Activated CD8-positive, alpha-beta memory T cell treated with anti-CD3 and anti-CD28 coated beads for 48 hours (primary cell): ENCODE measurements at regions not wholly inside any gene's neighbourhood (a gene's known extent, or its start where the extent isn't known, plus 50 kb on each side); places are given as distances from the start of the nearest gene placed in this dataset.
"Not testable (repeated sequence)": the region's sequence is repeated elsewhere in the genome, so short reads cannot be mapped to it uniquely, and the experiment has no call there.

Source experiments
- DNase-seq, 3 experiments: peaks; one replicate each; pipeline ENCODE4 v3.0.0-alpha.2; 2020; ENCODE audit warnings: low read depth in 2 of 3, low spot score in 2 of 3

- DNase-seq: peak in 1 of 3 experiments; percentile 9
Measured at GRCh38 chr9:71285191-71285656, 163.8 kb upstream of the TRPM3 start.

GRCh38 chr9:71282116-71282515, 160.7 kb upstream of the TRPM3 start:
- not testable (repeated sequence) for DNase-seq

GRCh38 chr9:71279151-71279739, 157.8 kb upstream of the TRPM3 start:
- no peak for DNase-seq

GRCh38 chr9:71273613-71274012, 152.2 kb upstream of the TRPM3 start:
- no peak for DNase-seq

GRCh38 chr9:71271602-71272001, 150.2 kb upstream of the TRPM3 start:
- no peak for DNase-seq

- DNase-seq: no peak
Measured at GRCh38 chr9:71270554-71270953, 149.1 kb upstream of the TRPM3 start.

- DNase-seq: no peak
Measured at GRCh38 chr9:71269859-71270258, 148.4 kb upstream of the TRPM3 start.

- no peak for DNase-seq
Measured at GRCh38 chr9:71268871-71269635, 147.6 kb upstream of the TRPM3 start.

- DNase-seq: no peak
Measured at GRCh38 chr9:71263451-71263850, 142.0 kb upstream of the TRPM3 start.

- not testable (repeated sequence) for DNase-seq
Measured at GRCh38 chr9:71260419-71260818, 139.0 kb upstream of the TRPM3 start.

- DNase-seq: no peak
Measured at GRCh38 chr9:71254592-71255277, 133.3 kb upstream of the TRPM3 start.

- DNase-seq: no peak
Measured at GRCh38 chr9:71253011-71253410, 131.6 kb upstream of the TRPM3 start.

- no peak for DNase-seq
Measured at GRCh38 chr9:71250581-71250980, 129.2 kb upstream of the TRPM3 start.

- no peak for DNase-seq
Measured at GRCh38 chr9:71249729-71250317, 128.4 kb upstream of the TRPM3 start.

- no peak for DNase-seq
Measured at GRCh38 chr9:71245651-71246050, 124.2 kb upstream of the TRPM3 start.

GRCh38 chr9:71243951-71244350, 122.5 kb upstream of the TRPM3 start:
- DNase-seq: no peak

- DNase-seq: no peak
Measured at GRCh38 chr9:71242081-71242480, 120.7 kb upstream of the TRPM3 start.

- no peak for DNase-seq
Measured at GRCh38 chr9:71237051-71237450, 115.6 kb upstream of the TRPM3 start.

GRCh38 chr9:71233646-71234045, 112.2 kb upstream of the TRPM3 start:
- no peak for DNase-seq

- DNase-seq: no peak
Measured at GRCh38 chr9:71223953-71224538, 102.6 kb upstream of the TRPM3 start.

- no peak for DNase-seq
Measured at GRCh38 chr9:71218774-71219173, 97.4 kb upstream of the TRPM3 start.
